Erythroblast (primary cell): ENCODE measurements at regions not wholly inside any gene's neighbourhood (a gene's known extent, or its start where the extent isn't known, plus 50 kb on each side); places are given as distances from the start of the nearest gene placed in this dataset.

Experiments
- GATA1 ChIP-seq: IDR thresholded peaks from 2 replicates; pipeline ENCODE4 v1.6.1; 2011; ENCODE audit warnings: low read depth, mild to moderate bottlenecking, control low read depth, low read length, moderate library complexity
- POLR2A ChIP-seq: IDR thresholded peaks from 2 replicates; pipeline ENCODE4 v1.6.1; 2011; ENCODE audit warnings: mild to moderate bottlenecking, low read length

DNA sequence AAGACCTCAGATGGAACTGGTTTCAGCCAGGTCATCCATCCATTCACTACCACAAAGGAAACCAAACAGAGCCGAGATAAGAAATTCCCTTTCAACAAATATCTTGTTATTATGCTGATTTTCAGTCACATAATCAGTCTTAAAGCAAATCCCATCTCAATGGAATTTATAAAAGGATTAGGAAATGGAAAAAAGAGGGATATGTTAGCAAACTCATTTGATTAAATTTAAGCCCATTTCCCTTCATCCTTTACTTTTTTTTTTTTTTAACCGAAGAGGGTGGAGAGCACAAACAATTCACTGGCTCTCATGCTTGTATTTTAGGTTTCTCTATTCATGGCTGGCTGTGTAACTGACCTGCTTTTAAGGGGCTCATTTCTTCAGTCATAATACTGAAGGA lies 109.0 kb upstream of the GATA6 start:
- TF ChIP-seq POLR2A (no peak), GATA1 (no peak)
